Skeletal muscle cell (primary cell): ENCODE measurements at regions not wholly inside any gene's neighbourhood (a gene's known extent, or its start where the extent isn't known, plus 50 kb on each side); places are given as distances from the start of the nearest gene placed in this dataset.

Source experiments
- DNase-seq: peaks from one replicate; pipeline ENCODE4 v3.0.0-alpha.2; 2010; ENCODE audit warnings: low read depth
- H3K4me3 ChIP-seq: 2 replicates; pipeline ENCODE4 v1.5.1; 2011; ENCODE audit warnings: low read depth, mild to moderate bottlenecking, control low read depth, low read length, moderate library complexity

GRCh38 chr2:21415234-21415633 lies 291.5 kb downstream of the TDRD15 start:
- DNase-seq = no peak
- no peak overlapping the region for H3K4me3 ChIP-seq

DNA sequence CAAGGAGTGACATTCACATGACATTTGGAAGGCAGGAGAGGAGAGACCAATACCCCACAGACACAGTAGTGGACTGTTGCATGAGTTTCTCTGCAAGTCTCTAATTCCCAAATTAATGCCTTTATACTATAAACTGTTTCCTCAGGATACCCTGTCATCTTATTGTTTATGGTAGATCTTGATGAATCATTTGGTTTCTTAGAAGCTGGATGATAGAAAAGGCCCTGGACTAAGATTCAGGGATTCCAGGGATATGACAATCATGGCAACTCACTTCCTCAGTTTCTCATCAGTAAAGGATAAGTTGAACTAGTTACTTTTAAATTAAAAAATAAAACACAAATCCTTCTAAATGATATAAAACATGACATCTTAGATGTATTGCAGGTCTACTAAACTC lies 292.5 kb downstream of the TDRD15 start:
- no peak for DNase-seq

DNA sequence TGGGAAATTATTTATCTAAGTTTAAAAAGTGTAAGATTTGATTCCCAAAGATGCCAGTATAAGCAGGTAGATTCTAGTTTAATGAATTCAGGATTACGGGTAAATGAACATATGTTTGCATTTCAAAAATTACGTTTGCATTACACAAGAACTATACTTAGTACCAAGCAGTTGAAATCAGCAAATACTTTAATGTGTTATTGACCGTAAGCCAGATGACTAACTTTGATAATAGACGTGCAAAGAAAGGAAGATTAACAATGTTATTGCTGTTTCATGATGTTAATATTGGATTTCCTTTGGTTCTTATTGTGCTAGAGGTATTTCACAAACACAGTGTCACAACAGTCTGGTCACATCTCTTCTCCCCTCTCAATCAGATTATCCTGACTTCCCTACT lies 294.7 kb downstream of the TDRD15 start:
- H3K4me3 ChIP-seq = no peak overlapping the region
- no peak for DNase-seq

More for the DNA sequence above, 292.5 kb downstream of the TDRD15 start:
- H3K4me3 ChIP-seq = no peak overlapping the region

GRCh38 chr2:21420553-21421335 lies 297.0 kb downstream of the TDRD15 start:
- no peak for DNase-seq
- H3K4me3 ChIP-seq = no peak overlapping the region

DNA sequence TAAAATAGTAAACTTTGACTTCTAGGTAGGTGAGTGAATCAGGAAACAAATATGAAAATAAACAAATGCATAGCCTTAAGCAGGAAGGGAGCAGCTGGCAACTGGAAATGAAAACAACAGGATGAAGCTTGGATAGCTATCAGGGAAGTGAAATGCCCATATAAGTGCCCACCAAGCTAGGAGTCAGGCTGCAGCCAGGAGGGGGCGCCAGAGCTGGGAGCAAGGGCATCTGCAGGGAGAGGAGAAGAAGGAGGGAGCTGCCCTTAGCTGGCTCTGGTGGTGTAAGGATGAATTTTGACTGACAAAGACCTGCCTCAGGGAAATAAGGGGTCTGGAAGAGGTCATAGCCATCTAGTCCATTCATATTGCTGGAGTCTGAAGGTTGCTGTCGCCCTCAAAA lies 298.3 kb downstream of the TDRD15 start:
- no peak for DNase-seq
- no peak overlapping the region for H3K4me3 ChIP-seq

DNA sequence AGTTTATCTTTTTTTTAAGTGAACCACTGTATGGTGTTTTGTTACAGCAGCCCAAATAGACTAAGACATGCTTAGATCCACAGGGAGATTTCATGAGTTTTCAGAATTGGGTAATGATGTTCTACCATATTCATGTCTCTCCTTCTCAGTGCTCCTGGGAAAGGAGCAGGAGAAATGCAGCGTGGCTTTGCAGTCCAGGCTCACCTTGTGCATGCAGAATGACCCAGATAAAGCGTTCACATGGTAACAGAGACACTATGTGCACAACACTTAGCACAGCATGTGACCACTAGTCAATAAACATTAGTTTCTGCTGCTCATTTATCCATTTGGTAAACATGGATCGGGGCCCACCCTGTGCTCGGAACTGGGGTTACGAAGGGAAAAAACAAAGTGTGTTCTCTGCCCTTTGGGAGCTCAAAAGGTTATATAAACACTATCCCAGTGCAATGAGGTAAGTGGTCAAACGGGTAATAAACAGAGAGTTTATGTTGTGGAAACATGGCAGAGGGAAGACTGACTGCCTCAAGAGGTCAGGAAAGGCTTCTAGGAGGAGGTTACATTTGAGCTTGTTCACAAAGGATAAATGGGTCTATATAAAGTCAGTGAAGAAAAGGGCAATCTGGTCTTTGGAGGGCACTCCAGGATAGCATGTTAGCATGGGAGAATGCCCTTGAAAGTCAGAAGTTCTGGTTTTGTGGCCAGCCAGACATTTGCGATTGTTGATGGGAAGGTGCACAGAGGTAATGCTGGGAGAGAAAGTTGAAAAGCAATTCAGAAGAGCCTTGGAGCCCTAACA lies 299.2 kb downstream of the TDRD15 start:
- DNase-seq = no peak
- no peak overlapping the region for H3K4me3 ChIP-seq

GRCh38 chr2:21423854-21424253 lies 300.1 kb downstream of the TDRD15 start:
- no peak overlapping the region for H3K4me3 ChIP-seq
- DNase-seq = no peak

DNA sequence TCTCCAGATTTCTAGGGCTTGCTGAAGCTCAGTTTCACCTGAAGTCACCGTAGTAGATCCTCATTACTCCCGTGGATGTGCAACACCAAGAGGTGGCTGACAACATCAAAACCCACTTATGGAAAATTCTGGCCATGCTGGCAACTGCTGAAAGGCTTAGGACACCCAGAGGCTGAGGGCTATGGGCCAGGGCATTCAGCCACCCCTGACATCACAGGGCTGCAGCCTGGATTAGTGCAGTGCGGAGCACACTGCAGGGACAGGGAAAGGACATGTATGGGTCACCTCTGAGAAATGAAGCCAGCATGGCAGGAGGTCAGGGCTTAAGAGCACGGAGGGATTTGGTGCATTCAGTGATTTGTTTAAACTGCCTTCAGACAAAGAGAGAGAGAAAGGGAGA lies 300.6 kb downstream of the TDRD15 start:
- H3K4me3 ChIP-seq = no peak overlapping the region
- no peak for DNase-seq

DNA sequence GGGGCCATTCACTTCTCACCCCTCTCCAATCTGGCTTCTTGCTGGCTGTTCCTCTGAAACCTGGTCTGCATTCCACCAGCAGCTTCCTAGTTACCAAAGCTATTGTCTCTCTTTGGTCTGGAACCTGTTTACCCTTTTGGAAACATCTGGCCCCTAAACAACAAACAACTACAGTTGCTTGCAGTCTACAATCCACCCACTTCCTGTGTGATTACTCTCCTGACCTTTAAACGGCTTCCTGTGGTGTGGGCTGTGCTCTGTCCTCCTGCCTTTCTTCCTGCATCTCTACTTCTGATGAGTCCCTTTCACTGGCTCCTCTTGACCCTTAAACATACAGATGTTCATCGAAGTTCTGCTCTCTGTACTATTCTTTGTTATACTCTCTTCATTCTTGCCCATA lies 303.8 kb downstream of the TDRD15 start:
- no peak overlapping the region for H3K4me3 ChIP-seq
- no peak for DNase-seq

DNA sequence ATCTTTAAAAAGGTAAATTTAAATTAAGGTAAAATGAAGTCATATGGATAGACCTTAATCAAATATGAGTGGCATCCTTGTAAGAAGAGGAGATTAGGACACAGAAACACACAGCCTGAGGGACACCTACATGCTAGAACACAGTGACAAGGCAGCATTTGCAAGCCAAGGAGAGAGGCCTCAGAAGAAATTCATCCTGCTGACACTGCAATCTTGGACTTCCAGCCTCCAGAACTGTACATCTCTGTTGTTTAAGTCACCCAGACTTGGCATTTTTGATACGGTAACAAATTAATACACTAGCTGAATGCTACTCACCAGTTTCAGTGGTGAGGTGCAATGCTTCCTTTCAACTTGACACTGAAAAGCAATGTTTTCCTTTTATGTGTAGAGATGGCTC lies 305.0 kb downstream of the TDRD15 start:
- H3K4me3 ChIP-seq = no peak overlapping the region
- DNase-seq = no peak

DNA sequence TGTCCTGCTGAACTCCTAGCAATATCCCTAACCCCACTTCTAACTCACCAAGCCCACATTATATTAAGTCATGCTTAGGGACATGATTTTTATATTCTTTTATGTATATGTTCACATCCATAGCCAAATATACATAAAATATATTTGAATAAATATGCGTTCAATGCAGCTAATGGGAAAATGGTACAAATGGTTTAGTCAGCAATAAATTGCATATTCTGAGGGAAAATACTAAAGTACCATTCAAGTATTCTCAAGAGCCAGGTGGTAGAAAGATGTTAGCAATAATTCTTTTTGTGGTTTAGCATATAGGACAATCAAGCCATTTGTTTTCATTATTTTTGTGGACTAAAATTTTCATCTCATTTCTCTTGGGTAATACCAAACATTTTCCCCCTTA lies 306.0 kb downstream of the TDRD15 start:
- H3K4me3 ChIP-seq = no peak overlapping the region
- DNase-seq = no peak

GRCh38 chr2:21431078-21431477 lies 307.3 kb downstream of the TDRD15 start:
- DNase-seq = no peak
- H3K4me3 ChIP-seq = no peak overlapping the region

GRCh38 chr2:21438949-21439348 lies 315.2 kb downstream of the TDRD15 start:
- no peak for DNase-seq
- no peak overlapping the region for H3K4me3 ChIP-seq

- H3K4me3 ChIP-seq = no peak overlapping the region
- DNase-seq = no peak
These were observed 317.7 kb downstream of the TDRD15 start for GRCh38 chr2:21441442-21441841.

GRCh38 chr2:21443494-21444105 lies 319.8 kb downstream of the TDRD15 start:
- no peak for DNase-seq
- no peak overlapping the region for H3K4me3 ChIP-seq

DNA sequence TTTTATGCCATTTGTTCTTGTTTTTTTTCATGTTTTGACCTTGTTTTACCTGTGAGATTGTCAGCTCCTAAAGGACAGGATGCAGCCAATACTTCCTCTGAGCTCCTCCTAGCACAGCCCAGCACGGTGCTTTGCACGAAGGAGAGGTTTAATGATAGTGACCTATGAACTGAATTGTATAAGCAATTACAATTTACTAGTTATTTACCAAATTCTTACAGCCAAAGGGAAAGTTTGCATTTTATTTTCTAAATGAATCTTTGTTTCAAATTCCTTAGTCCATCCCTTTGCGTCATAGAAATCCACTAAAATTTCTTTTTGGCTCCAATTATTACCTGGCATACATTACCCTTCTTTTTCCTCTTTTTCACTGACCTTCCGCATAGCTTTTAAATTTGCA lies 326.1 kb downstream of the TDRD15 start:
- no peak overlapping the region for H3K4me3 ChIP-seq
- DNase-seq = no peak

GRCh38 chr2:21451403-21451802 lies 327.6 kb downstream of the TDRD15 start:
- no peak for DNase-seq

GRCh38 chr2:21452263-21452662 lies 328.5 kb downstream of the TDRD15 start:
- H3K4me3 ChIP-seq = no peak overlapping the region
- no peak for DNase-seq

More at GRCh38 chr2:21451403-21451802, 327.6 kb downstream of the TDRD15 start:
- no peak overlapping the region for H3K4me3 ChIP-seq

DNA sequence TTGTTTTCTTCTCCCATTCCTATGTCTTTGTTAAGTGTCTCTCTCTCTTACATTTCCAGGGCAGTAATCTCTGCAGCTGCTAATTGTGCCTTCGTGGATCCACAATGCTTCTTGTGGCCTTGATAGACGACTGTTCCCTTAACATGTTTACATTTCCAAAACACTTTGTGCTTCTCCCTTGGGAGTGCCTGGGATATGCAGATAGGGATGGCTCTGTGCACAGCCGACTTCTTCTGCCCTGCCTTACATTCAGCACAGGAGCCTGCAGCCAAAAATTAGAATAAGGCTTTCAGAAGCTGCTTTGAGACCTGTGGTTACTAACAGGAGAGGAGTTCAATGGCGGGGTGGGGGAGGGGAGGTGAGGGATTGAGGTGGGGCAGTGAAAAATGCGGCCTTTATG lies 328.9 kb downstream of the TDRD15 start:
- no peak for DNase-seq
- no peak overlapping the region for H3K4me3 ChIP-seq

DNA sequence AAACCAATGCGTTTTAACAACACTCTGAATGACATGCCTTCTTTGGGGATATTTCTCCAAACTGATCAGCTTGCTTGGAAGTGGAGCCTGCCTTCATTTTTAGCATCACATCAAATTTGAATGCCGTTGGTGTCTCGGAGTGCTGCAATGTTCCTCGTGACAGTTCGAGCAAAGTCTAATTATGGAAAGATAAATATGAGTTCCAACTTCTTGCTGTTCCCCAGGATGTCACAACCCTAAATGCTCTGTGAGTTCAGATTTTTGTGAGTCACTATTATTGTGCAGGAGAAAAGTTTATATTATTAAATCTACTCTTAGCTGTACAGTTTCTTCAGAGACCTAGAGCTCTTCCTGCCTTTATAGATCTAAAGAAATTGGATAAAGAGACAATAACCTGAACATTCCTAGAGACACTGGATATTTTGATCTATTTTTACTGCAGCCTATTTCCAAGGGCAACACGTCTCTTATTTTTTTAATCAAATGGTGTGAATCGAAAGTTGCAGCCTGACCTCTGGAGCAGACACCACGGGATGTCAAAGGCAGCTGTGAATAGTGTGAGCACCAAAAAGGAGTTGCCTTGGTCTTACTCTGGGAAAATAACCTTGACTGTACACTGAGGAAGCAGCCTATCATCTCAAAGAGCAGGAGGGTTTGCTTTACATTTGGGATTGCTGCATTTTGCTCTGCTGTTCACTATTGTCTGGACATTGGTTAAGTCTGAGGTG lies 330.1 kb downstream of the TDRD15 start:
- no peak overlapping the region for H3K4me3 ChIP-seq
- no peak for DNase-seq
